ENCODE measurements at regions not wholly inside any gene's neighbourhood (a gene's known extent, or its start where the extent isn't known, plus 50 kb on each side); places are given as distances from the start of the nearest gene placed in this dataset.
A peak's percentile ranks its signal among the peaks of the same experiment; 100 is the strongest.

DNA sequence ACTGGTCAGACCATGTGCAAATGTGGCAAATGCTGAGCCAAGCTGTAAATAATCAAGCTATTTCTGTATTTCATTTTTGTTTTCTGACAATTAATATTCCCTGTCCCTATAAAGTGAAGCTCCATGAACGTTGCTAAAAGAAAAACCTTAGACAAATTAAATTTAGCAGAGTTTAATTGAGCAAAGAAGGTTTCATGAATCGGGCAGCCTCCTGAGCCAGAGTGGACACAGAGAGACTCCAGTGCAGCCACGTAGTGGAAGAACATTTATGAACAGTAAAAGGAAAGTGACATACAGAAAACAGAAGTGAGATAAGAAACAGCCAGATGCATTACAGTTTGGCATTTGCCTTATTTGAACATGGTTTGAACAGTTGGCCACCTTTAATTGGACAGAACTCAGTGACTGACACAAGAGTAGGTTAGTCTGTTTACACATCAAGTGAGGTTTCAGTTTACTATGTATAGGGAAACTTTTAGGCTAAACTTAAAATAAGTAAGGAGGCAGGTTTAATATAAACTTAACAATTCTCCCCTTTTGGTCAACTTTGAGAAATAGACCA lies 69.7 kb downstream of the UFM1 start:
- ChIA-PET CTCF (ENCODE audit: low intra/inter-chr PET ratio) (no interaction called here), POLR2A (interaction anchor here (0.6 kb wide), 1 partner anchor 13 kb away, joined by 3 read pairs; no protein-coding TSS in a partner anchor)
- ATAC-seq (no peak), DNase-seq (ENCODE audit: extremely low read depth in 1 of 4, low spot score in 3 of 4) (no peak), FAIRE-seq (no peak)
- Histone ChIP-seq H2AFZ (ENCODE audit: low read depth, low read length) (no peak overlapping the region), H3K9me3 (replicated peaks; ENCODE audit: control insufficient read depth, insufficient read depth, low read depth, low read length) (no peaks in the 10 kb centered on the region), H3K9me1 (ENCODE audit: control insufficient read depth, insufficient read depth, low read length) (no peaks in the 10 kb centered on the region), H3K9ac (ENCODE audit: insufficient read depth in 1 of 2, low read depth in 2 of 2, low read length in 2 of 2) (no peak overlapping the region), H3K27ac (ENCODE audit: extremely low read depth, low read depth, low read length) (no peak overlapping the region), H3K4me1 (replicated peaks in 1 of 2; ENCODE audit: control insufficient read depth in 2 of 2, insufficient read depth in 2 of 2, low read length in 2 of 2) (no peaks in the 10 kb centered on the region), H3K4me2 (ENCODE audit: insufficient read depth, low read length) (no peak overlapping the region), H3K27me3 (ENCODE audit: control insufficient read depth in 2 of 2, insufficient read depth in 2 of 2, low read length in 2 of 2) (no peaks in the 10 kb centered on the region), H4K20me1 (replicated peaks; ENCODE audit: control insufficient read depth, insufficient read depth, low read length) (no peaks in the 10 kb centered on the region), H3K4me3 (no peak overlapping the region), H3K36me3 (ENCODE audit: control insufficient read depth, insufficient read depth, low read length) (no peaks in the 10 kb centered on the region), H3K79me2 (ENCODE audit: control insufficient read depth, insufficient read depth, low read length) (no peaks in the 10 kb centered on the region)
- TF ChIP-seq NCOR1 (IDR thresholded peaks at IDR 0.05) (no peak), FOXM1 (IDR thresholded peaks at IDR 0.05; ENCODE audit: low read depth) (peak; percentile 14; the same call in 1 of the 2 replicates), FOXM1 (CRISPR knock-in tag; IDR thresholded peaks at IDR 0.05; ENCODE audit: low read depth) (no peak)
- no TSS peak for BruUV-seq (replicated peaks)
- intact Hi-C loops (cut with micrococcal nuclease): no loop called here
- in situ Hi-C loops (cut with MboI): no loop called here
- WGBS (ENCODE audit: insufficient coverage, low coverage, missing lambda C conversion rate): 3% methylated on average over 3 of the region's 3 CpGs

DNA sequence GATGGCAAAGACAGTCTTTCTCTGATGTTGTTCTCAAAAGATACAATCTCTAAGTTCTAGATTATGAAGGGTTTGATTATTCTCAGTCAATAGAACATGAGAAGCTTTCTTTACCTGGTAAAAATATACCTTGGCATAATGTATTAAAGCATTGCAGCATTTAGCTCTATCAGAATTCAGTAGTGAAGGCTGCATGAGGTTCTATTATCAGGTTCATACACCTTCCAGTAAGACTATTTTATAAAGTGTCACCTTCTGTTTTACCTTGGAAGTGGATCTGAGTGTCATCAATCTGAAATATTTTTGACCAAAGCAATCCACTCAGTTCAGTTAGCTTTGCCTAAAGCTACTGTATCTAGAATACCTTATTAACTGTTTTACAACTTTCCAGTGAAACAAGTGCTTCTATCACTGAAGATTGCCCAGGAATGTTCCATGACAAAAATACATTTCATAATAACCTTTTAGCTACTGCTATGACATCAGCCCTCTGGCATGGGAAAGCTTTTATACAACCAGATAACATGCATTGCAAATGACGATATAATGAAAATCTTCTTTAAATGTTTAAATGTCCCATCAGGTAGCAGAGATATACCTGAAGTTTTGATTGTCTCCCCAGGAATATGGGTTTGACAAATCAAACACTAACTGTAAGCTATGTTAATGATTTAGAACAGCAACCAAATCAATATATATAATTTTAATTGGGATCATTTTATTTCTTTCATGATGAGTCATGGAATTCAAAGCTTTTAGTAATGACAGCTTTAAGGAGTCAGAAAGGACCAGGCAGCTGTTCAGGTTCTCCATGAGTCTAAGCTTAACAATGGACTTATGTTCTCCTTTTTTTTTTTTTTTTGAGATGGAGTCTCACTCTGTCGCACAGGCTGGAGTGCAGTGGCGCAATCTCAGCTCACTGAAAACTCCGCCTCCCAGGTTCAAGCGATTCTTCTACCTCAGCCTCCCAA lies 72.2 kb downstream of the UFM1 start:
- ChIA-PET CTCF (ENCODE audit: low intra/inter-chr PET ratio) (no interaction called here), POLR2A (no interaction called here)
- no peaks in the 10 kb centered on the region for H4K20me1 ChIP-seq (replicated peaks; ENCODE audit: control insufficient read depth, insufficient read depth, low read length)
- H3K79me2 ChIP-seq (ENCODE audit: control insufficient read depth, insufficient read depth, low read length): no peaks in the 10 kb centered on the region
- no peaks in the 10 kb centered on the region for H3K9me1 ChIP-seq (ENCODE audit: control insufficient read depth, insufficient read depth, low read length)
- no peak overlapping the region for H3K4me2 ChIP-seq (ENCODE audit: insufficient read depth, low read length)
- no peak overlapping the region for H3K27ac ChIP-seq (ENCODE audit: extremely low read depth, low read depth, low read length)
- intact Hi-C loops (cut with micrococcal nuclease) (no loop called here), in situ Hi-C loops (cut with MboI) (no loop called here)
- DNase-seq (ENCODE audit: extremely low read depth in 1 of 4, low spot score in 3 of 4) (no peak), ATAC-seq (no peak), FAIRE-seq (no peak)
- H3K27me3 ChIP-seq (ENCODE audit: control insufficient read depth in 2 of 2, insufficient read depth in 2 of 2, low read length in 2 of 2): no peaks in the 10 kb centered on the region
- H3K36me3 ChIP-seq (ENCODE audit: control insufficient read depth, insufficient read depth, low read length): no peaks in the 10 kb centered on the region
- BruUV-seq (replicated peaks): no TSS peak
- no peaks in the 10 kb centered on the region for H3K4me1 ChIP-seq (replicated peaks in 1 of 2; ENCODE audit: control insufficient read depth in 2 of 2, insufficient read depth in 2 of 2, low read length in 2 of 2)
- no peak overlapping the region for H2AFZ ChIP-seq (ENCODE audit: low read depth, low read length)
- 0% methylated on average over 1 of the region's 5 CpGs for WGBS (ENCODE audit: insufficient coverage, low coverage, missing lambda C conversion rate)
- no peak overlapping the region for H3K4me3 ChIP-seq
- no peaks in the 10 kb centered on the region for H3K9me3 ChIP-seq (replicated peaks; ENCODE audit: control insufficient read depth, insufficient read depth, low read depth, low read length)
- no peak overlapping the region for H3K9ac ChIP-seq (ENCODE audit: insufficient read depth in 1 of 2, low read depth in 2 of 2, low read length in 2 of 2)
- TF ChIP-seq HDAC1 (IDR thresholded peaks at IDR 0.05) (no peak), RBM34 (IDR thresholded peaks at IDR 0.05; ENCODE audit: borderline replicate concordance, insufficient read depth, low read length) (no peak), HDAC8 (tag; IDR thresholded peaks at IDR 0.05) (no peak), NR1H2 (CRISPR knock-in tag; IDR thresholded peaks at IDR 0.05) (no peak), GTF2F1 (IDR thresholded peaks at IDR 0.05; ENCODE audit: low read depth, low read length) (no peak), E2F3 (CRISPR knock-in tag; IDR thresholded peaks at IDR 0.05) (no peak), ZNF347 (CRISPR knock-in tag; IDR thresholded peaks at IDR 0.05; ENCODE audit: low read depth) (no peak), YBX1 (IDR thresholded peaks at IDR 0.05) (no peak), PHF8 (IDR thresholded peaks at IDR 0.05; ENCODE audit: borderline replicate concordance, low read length) (no peak)
- TF ChIP-seq, protein P1, sequence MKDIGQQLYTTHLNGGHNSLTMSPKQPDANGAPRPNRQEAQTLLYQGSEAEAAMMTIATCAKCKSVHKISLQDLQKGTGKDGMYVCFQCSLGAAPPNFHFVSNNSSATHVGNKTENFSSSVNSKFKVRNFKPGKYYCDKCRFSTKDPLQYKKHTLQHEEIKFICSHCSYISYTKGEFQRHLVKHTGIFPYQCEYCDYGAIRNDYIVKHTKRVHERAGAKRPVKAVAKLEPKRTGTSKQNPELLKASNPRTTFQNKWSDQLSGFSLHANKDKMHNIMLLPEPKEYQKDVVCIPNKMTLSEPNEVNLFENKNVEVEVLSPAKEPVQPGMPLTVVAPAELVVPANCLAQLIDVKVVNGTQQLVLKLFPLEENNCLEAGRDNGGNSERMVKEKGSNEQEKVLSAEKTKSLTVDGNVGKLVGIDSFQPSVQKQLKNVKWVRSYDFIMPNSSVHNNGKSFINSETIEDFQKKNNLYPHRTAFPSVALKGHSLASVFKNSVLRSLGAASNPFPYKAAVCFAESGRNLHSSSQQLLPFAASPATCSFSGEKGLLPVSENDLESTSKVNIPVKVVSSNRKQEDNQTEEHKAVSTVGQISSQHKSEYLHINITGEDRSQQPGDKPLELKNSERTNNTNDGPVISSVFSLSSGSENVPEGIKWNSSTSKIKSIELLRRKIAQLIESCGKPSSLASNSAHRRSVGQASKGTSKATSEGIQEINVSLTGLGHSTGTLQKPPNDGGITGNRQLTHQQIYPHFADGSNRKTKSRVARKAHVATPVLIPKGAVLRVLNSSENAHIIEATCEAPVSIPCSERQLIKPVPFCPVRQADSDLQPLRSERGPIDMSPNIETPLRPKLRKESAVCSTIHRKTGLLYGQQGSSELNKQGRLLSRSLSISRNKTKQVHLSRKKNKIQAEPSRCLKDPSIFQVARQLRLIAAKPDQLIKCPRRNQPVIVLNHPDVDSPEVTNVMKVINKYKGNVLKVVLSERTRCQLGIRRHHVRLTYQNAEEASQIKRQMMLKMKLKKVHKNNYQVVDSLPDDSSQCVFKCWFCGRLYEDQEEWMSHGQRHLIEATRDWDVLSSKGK (CRISPR knock-in tag; IDR thresholded peaks at IDR 0.05): no peak
